Lower lobe of right lung (tissue), 2 donors: ENCODE measurements at regions not wholly inside any gene's neighbourhood (a gene's known extent, or its start where the extent isn't known, plus 50 kb on each side); places are given as distances from the start of the nearest gene placed in this dataset.
A peak's percentile ranks its signal among the peaks of the same experiment; 100 is the strongest.

ENCODE experiments used
- ATAC-seq, 2 donors: fragments of 200-7000 bp; cut with Tn5 transposase; one replicate each; pipeline ENCODE4 v1.9.1; 2020 to 2022; ENCODE audit warnings: mild to moderate bottlenecking in 2 of 2, moderate library complexity in 2 of 2
- DNase-seq: peaks from one replicate; pipeline ENCODE4 v3.0.0-alpha.2; 2020
- H3K27ac ChIP-seq: fragments of 200-600 bp; one replicate; pipeline ENCODE4 v1.8.0; 2022
- H3K27me3 ChIP-seq: fragments of 200-600 bp; one replicate; pipeline ENCODE4 v1.8.0; 2022; ENCODE audit warnings: low read depth
- H3K36me3 ChIP-seq: fragments of 200-600 bp; one replicate; pipeline ENCODE4 v1.8.0; 2022; ENCODE audit warnings: mild to moderate bottlenecking
- H3K4me1 ChIP-seq: fragments of 200-600 bp; one replicate; pipeline ENCODE4 v1.8.0; 2022
- H3K4me3 ChIP-seq: fragments of 200-600 bp; one replicate; pipeline ENCODE4 v1.8.0; 2022; ENCODE audit warnings: mild to moderate bottlenecking
- H3K9me3 ChIP-seq: fragments of 200-600 bp; one replicate; pipeline ENCODE4 v1.8.0; 2022
- intact Hi-C: fragments of 100-400 bp; cut with DNase I; formaldehyde crosslinking; loops from one replicate; pipeline ENCODE4 v1.11.0; 2022
- TF ChIP-seq, protein P1 (sequence below): fragments of 200-600 bp; IDR thresholded peaks from one replicate; pipeline ENCODE4 v1.8.0; 2022; ENCODE audit warnings: antibody characterized with exemption, mild to moderate bottlenecking
- donor health status: DM: no; HTN: yes; CAD: no; lungs with severe emphysema.

DNA sequence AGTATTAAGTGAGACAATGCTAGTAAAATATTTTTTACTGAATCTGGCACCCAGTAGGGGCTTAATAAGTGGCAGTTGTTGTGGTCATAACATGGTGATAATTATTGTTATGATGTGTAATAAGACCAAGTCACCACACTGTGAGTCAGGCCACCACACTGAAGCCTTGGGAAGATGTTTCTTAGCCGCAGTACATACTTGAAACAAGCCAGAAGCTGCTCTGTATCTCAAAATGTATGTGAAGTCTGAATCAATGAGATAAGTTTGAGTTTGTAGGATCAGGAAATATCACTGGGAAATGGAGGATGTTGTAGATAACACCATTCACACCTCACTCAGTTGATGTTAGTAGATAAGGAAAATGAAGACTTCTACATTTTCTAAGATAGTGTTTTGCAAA is 51.3 kb upstream of the PTPN3 start:
- peaks cover 8% of the 10 kb centered on the region for H3K9me3 ChIP-seq
- TF ChIP-seq, protein P1, sequence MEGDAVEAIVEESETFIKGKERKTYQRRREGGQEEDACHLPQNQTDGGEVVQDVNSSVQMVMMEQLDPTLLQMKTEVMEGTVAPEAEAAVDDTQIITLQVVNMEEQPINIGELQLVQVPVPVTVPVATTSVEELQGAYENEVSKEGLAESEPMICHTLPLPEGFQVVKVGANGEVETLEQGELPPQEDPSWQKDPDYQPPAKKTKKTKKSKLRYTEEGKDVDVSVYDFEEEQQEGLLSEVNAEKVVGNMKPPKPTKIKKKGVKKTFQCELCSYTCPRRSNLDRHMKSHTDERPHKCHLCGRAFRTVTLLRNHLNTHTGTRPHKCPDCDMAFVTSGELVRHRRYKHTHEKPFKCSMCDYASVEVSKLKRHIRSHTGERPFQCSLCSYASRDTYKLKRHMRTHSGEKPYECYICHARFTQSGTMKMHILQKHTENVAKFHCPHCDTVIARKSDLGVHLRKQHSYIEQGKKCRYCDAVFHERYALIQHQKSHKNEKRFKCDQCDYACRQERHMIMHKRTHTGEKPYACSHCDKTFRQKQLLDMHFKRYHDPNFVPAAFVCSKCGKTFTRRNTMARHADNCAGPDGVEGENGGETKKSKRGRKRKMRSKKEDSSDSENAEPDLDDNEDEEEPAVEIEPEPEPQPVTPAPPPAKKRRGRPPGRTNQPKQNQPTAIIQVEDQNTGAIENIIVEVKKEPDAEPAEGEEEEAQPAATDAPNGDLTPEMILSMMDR = no peak
- H3K4me3 ChIP-seq = no peak overlapping the region
- no peak overlapping the region for H3K27ac ChIP-seq
- no peak for ATAC-seq
- H3K36me3 ChIP-seq = no peaks in the 10 kb centered on the region
- no peaks in the 10 kb centered on the region for H3K27me3 ChIP-seq
- intact Hi-C loops = no loop called here
- no peaks in the 10 kb centered on the region for H3K4me1 ChIP-seq
- no peak for DNase-seq

DNA sequence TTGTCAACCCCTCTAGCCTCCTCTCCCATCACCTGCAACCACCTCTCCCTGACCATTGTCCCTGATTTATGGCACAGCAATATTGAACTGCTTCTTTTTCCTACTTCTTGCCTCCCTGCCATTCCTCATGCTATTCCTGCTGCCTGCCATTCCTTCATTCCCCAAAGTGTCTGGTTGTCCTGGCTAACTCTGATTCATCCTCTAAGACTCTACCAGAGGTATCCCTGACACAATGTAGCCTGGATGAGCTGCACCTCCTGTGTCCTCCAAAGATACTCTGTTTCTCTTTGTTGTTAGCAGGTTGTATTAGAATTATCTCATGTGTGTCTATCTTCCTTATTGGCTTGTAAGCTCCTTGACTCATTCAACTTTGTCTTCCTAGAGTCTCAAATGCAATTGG is 53.5 kb upstream of the PTPN3 start:
- peaks cover 4% of the 10 kb centered on the region for H3K4me1 ChIP-seq
- no peaks in the 10 kb centered on the region for H3K9me3 ChIP-seq
- no peak overlapping the region for H3K27ac ChIP-seq
- H3K4me3 ChIP-seq = no peak overlapping the region
- intact Hi-C loops = no loop called here
- TF ChIP-seq, protein P1 = no peak
- DNase-seq (no peak), ATAC-seq (no peak)
- no peaks in the 10 kb centered on the region for H3K36me3 ChIP-seq
- H3K27me3 ChIP-seq = no peaks in the 10 kb centered on the region

DNA sequence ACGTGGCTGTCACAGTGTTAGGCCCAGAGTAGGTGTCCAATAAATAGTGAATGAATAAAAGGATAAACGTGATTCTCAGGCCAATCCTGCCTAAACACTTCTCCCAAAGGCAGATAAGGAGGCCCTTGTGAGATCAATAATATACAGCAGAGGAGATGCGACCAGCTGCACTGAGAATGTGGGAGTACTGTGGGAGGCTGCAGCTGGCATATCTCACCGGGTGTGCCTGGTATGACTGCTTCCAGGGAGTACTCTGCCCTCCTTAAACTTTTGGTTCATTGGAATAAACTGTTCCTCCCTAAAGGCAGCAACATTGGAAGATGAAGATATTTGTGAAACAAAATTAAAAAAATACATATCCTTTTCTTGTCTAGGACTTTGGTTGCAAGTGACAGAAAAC is 57.1 kb upstream of the PTPN3 start:
- no peak overlapping the region for H3K27ac ChIP-seq
- TF ChIP-seq, protein P1 = no peak
- no peak overlapping the region for H3K4me3 ChIP-seq
- intact Hi-C loops = no loop called here
- H3K4me1 ChIP-seq = peaks cover 6% of the 10 kb centered on the region
- ATAC-seq (no peak), DNase-seq (no peak)
- no peaks in the 10 kb centered on the region for H3K9me3 ChIP-seq
- H3K27me3 ChIP-seq = no peaks in the 10 kb centered on the region
- no peaks in the 10 kb centered on the region for H3K36me3 ChIP-seq

DNA sequence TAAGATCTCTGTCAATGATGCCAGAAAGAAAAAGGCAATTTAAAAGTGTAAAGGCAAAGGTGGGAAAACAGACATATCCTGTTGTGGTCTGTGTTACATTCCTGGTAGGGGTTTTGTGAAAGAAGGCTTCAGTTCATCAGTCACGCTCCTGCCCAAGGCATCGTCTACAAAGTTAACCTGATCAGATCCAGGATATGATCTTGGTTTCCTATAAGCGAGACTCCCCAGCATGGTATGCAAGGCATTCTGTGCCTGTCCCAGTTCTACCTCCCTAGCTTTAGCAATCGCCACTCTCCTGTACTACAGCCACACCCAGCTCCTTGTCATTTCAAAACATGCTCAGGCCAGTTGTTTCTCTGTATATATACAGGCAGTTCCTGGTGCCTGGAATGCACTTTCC is 58.0 kb upstream of the PTPN3 start:
- H3K27me3 ChIP-seq = no peaks in the 10 kb centered on the region
- peak overlapping the region; percentile 32 for H3K27ac ChIP-seq
- H3K4me1 ChIP-seq = peaks cover 6% of the 10 kb centered on the region
- no peaks in the 10 kb centered on the region for H3K36me3 ChIP-seq
- TF ChIP-seq, protein P1 = no peak
- ATAC-seq (peak; percentile 88 to 90), DNase-seq (no peak)
- no peaks in the 10 kb centered on the region for H3K9me3 ChIP-seq
- intact Hi-C loops = no loop called here
- H3K4me3 ChIP-seq = no peak overlapping the region

DNA sequence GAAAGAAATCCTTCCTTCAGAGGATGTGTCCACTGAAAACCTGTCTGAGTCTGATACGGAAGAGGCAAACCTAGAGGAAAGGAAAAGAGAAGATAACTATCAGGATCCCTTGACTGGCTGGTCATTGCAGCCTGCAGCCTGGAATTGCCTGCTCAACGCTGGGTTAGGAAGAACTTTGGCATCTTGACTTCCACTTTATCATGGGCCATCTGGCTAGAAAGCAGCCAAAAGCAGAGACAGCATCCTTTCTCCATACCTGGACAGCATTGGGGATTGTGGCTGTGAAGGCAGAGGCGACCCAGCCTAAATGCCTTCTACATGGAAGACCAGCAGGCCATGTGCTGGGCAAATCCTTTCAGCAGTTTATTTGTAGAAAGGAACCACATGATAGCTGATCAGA is 58.7 kb upstream of the PTPN3 start:
- H3K36me3 ChIP-seq = no peaks in the 10 kb centered on the region
- H3K27me3 ChIP-seq = no peaks in the 10 kb centered on the region
- ATAC-seq (no peak), DNase-seq (no peak)
- H3K9me3 ChIP-seq = no peaks in the 10 kb centered on the region
- peaks cover 6% of the 10 kb centered on the region for H3K4me1 ChIP-seq
- intact Hi-C loops = no loop called here
- TF ChIP-seq, protein P1 = no peak
- no peak overlapping the region for H3K27ac ChIP-seq
- no peak overlapping the region for H3K4me3 ChIP-seq

DNA sequence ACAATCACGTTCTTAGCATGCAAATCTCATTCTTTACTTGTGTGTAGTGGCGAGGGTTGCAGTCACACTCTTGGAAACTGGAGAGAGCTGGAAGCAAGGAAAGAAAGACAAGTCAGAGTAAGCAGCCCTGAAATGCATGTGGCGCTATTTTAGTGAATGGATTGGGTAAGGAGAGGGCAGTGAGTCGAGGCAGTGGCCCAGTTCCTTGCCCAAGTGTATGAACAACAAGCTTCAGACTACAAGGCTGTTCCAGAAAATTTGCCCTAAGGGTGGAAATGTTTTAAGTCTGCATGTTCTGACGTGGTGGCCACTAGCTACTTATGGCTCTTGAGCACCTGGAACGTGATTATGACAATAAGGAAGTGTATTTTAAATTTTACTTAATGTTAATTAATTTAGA is 59.4 kb upstream of the PTPN3 start:
- no peak for DNase-seq
- Histone ChIP-seq H3K4me3 (no peak overlapping the region), H3K4me1 (peaks cover 6% of the 10 kb centered on the region), H3K36me3 (no peaks in the 10 kb centered on the region), H3K27ac (no peak overlapping the region), H3K27me3 (no peaks in the 10 kb centered on the region), H3K9me3 (no peaks in the 10 kb centered on the region)
- TF ChIP-seq, protein P1 = no peak
- ATAC-seq = no peak
- intact Hi-C loops = no loop called here
